Muscle of arm (tissue), 1 donor: ENCODE measurements at regions not wholly inside any gene's neighbourhood (a gene's known extent, or its start where the extent isn't known, plus 50 kb on each side); places are given as distances from the start of the nearest gene placed in this dataset.
"Not testable (repeated sequence)": the region's sequence is repeated elsewhere in the genome, so short reads cannot be mapped to it uniquely, and the experiment has no call there.

ENCODE experiments used
- DNase-seq: peaks from one replicate; pipeline ENCODE4 v3.0.0-alpha.2; 2013

DNA sequence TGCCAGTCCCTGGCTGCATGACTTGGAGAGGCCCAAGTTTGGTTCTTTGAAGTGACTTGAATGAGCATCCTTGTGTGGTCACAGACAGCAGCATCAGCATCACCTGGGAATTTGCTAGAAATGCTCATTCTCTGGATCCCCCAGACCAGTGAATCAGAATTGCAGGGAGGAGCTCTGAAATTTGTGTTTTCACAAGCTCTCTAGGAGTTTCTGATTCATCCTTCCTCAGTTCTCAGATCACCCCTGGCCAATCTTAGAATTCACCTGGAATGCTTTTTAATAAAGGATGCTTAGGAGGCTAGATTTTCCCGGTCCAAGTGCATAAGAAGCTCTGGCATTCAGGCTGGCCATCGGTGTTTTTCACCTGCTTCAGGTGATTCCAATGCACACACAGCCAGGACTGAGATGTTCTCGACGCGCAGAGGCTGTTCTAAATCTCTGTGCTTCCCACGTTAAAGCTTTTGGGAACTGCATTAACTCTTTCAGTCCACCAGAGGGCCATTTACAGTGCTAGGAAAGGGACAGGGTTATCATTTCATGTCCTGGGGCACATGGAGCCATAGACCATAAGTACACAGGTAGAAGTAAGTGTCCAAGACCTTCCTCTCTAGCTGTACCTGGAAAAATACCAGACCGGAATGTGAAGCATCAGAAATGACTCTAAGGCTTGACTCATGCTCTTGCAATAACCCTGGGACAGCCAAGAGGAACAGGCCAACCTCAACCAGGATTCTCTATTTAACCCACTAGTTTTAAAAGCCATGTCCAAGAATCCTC lies 85.7 kb upstream of the XYLT1 start:
- no peak for DNase-seq

DNA sequence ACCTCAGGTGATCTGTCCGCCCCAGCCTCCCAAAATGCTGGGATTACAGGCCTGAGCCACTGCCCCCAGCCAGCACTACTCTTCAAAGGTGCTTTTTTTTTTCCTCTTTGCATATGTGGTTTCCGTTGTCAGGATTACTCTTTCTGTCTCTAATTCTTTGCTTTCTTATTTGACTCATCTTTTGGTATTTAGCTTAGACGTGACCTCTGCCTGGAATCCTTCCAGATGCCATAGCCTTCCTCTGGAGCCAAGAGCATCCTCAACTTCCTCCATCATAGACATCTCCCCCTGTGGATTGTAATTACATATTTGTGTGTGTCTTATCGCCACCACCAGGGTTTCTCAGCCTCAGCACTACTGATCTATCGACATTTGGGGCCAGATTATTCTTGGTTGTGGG lies 84.4 kb upstream of the XYLT1 start:
- DNase-seq, result no peak

DNA sequence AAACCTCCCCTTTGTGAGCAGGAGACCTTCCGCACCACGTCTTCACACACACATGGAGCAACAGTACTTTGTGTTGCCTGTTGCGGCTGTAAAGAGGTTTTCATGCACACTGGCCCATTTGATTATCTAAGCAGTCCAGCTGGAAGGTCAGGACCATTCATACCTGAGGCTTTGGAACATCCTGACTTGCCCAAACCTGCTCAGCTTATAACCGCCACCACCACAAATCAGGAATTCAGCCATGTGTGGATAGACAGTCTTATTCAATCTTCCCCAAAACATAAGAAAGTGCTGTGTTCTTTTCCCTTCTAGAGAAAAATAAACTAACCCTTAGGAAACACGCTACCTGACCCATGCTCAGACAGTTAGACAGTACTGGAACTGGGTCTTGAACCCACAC lies 81.6 kb upstream of the XYLT1 start:
- DNase-seq, result no peak

DNA sequence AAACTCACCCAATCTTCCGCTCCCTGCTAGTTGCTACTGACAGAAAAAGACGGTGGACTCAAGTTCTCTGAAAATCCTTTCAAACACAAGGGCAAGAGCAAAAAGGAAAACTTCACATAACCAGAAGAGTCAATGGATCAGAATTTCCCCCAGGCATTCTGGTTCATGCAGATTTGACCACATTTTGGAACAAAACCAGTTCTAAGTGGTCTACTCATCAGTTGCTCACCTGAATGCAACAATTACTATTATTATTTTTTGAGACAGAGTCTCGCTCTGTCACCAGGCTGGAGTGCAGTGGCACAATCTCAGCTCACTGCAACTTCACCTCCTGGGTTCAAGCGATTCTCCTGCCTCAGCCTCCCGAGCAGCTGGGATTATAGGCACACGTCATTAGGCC lies 80.9 kb upstream of the XYLT1 start:
- not testable (repeated sequence) for DNase-seq

DNA sequence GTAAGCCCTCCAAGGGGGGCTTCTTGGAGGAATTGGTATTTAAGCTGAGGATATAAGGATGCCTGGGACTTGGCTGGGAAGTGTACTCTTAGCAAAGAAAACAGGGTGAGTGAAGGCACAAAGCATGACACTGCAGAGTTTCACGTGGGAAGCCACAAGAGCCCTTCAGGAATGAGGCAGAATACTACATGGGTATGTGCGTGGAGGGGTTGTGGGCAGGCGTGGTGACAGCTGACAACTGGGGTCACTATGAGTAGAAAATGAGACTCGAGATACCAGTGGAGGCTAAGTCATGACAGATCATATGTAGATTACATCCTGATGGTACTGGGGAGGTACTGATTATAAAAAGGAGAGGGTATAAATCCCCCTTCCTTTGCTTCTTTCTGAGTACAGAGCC lies 78.1 kb upstream of the XYLT1 start:
- DNase-seq, result no peak

DNA sequence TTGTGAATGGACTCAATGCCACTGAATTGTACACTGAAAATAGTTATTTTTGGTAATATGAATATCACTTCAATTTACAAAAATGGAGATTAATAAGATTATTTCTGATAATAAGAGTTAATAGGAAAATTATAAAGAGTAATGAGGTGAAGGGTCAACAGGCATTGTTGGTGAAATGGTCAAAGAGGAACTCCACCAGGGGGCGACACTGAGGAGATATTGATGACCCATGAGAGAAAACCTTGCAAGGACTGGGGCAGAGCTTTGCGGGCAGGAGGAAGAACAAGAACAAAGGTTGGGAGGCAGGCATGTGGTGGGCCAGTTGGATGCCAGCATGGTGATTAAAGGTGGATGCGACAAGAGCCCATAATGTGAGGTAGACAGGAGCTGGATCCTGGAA lies 74.0 kb upstream of the XYLT1 start:
- DNase-seq, result no peak

DNA sequence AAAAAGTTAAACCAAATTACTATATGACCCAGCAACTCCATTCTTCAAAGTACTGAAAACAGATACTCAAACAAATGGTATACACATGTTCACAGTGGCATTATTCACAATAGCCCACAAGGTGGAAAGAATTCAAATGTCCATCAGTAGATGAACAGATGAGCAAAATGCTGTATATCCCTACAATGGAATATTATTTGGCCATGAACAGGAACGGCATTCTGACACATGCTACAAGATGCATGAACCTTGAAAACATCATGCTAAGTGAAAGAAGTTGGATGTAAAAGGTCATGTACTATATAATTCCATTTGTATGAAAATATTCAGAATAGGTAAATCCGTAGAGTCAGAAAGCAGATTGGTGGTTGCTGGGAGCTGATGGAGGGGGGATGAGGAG lies 73.5 kb upstream of the XYLT1 start:
- no peak for DNase-seq

DNA sequence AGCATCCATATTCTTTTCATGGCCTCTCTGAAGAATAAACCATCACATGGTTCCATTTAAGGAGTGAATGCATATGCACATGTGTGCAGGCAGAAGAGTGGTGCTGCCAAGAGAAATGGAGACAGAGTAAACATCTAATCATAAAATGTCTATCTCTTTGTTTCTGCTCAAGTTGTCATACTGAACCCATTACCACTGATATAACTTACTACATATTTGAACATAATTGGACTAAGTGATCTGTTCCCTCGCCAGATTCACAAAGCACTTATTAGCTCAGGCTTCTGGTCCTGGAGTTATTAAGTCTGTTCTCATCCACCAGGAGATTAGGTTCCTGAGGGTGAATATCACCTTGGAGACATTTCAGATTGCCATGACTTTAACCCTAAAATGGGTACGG lies 72.3 kb upstream of the XYLT1 start:
- DNase-seq, result no peak

DNA sequence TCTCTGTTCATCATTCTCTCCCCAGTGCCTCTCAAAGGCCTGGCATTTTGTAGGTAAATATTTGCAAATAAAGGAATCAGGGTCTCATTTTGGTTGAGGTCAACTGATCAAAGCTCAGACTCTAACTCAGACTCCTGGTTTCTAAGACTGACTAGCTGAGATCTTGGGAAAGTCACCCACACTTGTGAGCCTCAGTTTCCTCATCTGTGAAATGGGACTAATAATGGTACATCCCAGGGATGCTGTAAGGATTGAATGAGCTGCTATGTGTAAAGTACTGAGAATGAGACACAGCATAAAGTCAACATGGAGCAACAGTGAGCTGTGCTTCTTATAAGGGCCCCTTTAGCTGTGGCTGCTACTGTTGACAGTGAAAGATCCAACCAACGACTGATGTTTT lies 70.6 kb upstream of the XYLT1 start:
- no peak for DNase-seq

DNA sequence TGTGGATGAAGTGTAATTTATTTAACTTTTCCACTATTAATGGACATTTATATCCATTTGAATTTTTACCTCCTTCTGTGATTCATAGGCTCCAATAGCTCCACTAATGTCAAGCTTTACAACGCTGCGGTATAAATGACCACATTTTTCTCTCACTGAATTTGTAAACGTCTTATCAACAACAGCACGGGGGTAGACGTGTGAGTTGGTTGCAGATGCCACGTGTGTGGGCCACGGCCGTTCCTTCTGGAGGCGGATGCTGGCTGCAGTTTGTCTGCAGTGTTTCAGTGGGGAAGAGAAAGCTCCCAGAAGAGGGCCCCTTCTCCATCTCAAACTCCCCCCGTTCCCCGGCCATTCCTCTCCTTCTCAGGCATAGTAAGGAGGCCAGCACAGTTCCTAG lies 68.2 kb upstream of the XYLT1 start:
- DNase-seq, result no peak

DNA sequence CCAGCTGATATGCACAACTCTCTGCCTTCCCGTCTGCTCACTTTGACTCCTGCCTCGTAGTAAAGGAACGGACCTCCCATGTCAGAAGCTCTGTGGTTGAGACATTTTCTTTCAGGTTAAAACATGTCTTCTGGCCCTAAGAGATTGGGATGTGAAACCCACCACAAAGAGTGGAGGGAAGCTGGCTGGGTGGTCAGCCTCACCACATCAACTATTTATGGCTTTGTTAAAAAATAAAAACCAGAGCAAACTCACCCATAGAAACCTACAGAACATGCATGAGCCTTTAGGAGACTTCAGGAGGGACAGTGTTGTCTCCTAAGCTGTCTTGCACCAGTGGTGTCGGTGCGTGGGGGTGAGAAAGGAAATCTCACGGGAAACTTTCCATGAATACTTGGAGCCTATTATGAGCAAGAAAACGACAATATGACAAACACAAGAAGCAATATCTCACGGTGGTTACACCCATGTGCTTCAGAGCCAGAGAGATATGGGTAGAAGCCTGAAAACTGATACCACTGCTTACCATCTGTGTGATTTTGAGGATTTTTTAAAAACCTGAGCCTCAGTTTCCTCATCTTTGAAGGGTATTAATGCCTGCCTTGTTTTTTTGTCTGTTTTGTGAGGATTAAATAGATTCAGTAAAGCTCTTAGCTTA lies 61.7 kb upstream of the XYLT1 start:
- DNase-seq, result no peak

DNA sequence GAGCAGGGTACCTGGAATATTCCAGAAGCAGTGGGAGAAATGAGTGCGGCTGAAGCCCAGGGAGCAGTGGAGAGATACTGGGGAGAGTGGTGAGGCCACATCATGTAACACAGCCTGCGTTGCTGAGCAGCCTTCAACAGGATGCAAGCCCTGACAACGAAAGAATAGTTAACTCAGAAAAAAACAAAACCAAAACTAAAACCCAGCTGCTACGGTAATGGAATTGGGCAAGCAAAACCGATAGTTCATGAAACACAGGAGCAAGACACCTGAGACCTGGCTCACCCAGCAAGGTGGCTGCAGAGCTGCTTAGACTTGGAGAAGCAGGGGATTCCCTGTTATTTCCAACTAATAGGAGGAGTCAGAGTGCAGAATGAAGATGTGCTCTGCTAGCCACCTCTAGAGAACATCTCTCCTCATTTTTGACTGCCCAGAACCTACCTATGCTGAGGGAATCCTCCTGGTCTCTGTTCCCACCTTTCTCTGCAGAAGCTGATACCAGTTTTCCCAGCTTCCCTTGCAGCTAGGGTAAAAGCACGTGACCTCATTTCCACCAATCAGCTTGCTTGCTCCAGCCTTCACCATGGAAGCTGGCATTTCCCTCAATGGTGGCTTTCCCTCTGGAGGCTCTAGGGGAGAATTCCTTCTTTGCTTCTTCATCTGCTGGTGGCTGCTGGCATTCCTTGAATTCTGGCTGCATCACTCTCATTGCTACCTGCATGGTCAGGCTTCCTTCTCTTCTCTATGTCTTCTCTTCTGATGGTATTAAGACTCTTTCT lies 59.4 kb upstream of the XYLT1 start:
- DNase-seq, result no peak

DNA sequence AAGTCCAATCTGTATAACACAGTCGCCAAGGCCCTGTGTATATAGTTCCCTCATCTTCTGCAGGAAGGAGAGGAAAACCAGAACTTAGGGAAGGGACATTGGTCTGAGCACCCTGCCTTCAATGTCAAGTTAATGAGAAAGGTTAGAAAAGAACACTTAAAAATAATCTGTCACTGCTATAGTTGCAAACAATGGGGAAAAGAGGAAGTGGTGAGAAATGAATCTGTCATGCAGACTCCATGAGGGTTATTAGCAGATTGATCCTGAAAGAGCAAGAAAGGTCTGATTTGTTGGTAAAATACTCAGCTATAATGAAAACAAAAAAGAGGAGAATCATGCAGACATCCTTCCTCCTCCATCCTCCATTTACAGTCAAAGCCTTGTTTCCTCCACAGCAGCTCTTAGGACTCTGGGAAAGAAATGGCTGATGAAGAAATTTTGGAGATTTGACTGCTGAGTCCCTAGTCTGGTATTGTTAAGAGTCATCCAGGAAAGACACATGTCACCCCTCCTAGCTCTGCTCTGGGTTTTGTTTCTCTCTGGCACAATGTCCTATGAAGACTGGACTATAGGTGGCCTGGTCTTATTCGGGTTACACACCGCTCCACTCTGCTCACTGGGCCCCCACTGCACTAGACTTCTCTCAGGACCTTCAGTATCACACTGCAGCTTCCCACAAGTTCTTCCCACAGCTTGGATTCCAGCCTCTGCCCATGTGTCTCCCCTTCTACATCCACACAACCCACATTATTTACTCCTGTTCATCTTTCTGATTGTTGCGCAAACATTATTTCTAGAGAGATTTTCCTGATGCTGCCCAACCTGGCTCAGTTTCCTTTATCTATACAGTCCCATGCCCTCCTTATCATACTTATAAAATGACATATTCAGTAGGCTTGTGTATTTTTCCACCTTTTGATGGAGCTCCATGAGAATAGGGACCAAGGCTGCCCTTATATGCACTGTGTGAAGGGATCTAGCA lies 56.5 kb upstream of the XYLT1 start:
- no peak for DNase-seq

DNA sequence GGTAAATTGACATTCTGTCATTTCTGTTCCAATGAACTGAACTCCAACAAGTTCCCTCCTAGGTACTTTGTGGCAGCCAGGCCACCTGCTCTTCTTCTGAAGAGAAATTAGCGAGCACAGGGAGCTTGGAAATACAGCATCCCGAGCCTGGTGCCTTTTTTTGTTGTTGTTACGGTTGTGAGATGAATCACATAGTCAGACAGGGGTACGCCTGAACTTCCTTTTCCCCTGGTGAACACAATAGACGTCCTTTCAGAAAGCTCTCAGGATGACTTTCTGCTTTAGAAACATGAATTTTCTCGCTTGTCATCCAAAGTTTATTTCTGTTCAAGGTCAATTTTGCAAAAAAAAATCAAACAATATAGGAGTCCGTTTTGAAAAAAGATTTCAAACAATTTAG lies 53.9 kb upstream of the XYLT1 start:
- no peak for DNase-seq

DNA sequence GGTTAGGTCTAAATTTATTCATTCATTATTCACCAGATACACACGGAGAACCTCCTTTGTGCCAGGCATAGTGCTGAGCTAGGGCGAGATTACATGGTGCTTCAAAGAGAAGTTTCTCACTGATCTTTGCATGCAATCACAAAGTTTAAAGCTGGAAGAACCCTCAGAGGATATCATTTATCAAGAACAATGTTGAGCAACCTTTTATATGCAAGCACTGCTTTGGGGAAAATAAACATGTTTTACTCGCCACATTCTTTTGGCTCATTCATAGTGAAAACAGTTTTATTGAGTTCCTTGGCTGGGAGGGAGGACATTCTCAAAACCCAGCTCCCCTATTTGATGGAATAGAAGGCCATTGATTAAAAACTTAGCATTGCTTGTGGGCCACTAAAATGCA lies 49.8 kb upstream of the XYLT1 start:
- DNase-seq, result no peak
